Endothelial cell of umbilical vein (primary cell): ENCODE measurements at regions not wholly inside any gene's neighbourhood (a gene's known extent, or its start where the extent isn't known, plus 50 kb on each side); places are given as distances from the start of the nearest gene placed in this dataset.

Experiments used
- BruUV-seq: library from RNA; stranded (reverse); fragments of 400-500 nt; replicated peaks from 2 replicates; lab custom pipeline; 2021; lab: Mats Ljungman, UMichigan
- CTCF ChIA-PET: fragments of 300-600, 350-600 bp; sonication (Branson Sonifier 250); formaldehyde crosslinking; loops from one replicate; lab custom pipeline; 2021; ENCODE audit warnings: antibody characterized with exemption, inconsistent platforms; lab: Charles Lee
- POLR2A ChIA-PET: fragments of 300-600, 350-600 bp; sonication (Branson Sonifier 250); formaldehyde crosslinking; loops from one replicate; lab custom pipeline; 2021; ENCODE audit warnings: antibody characterized with exemption, inconsistent platforms; lab: Charles Lee
- DNase-seq: peaks from one replicate; pipeline ENCODE4 v3.0.0-alpha.2; 2011; ENCODE audit warnings: low read depth, low spot score
- FAIRE-seq: peaks from 2 replicates; lab custom pipeline; 2011; peaks lifted over from hg19 to GRCh38; lab: Jason Lieb, UNC
- H2AFZ ChIP-seq: 2 replicates; pipeline ENCODE4 v1.6.0; 2012; ENCODE audit warnings: low read depth, low read length, control low read depth, inconsistent platforms
- H3K27ac ChIP-seq: 2 replicates; pipeline ENCODE4 v1.5.1; 2011; ENCODE audit warnings: low read depth, mild to moderate bottlenecking, control low read depth, low read length, moderate library complexity; ENCODE audit not compliant: insufficient read depth
- H3K27me3 ChIP-seq, 2 experiments: 2 replicates each; pipeline versions ENCODE4 v1.6.0 to v1.6.1; 2011; ENCODE audit warnings: low read length in 2 of 2, mixed read lengths in 1 of 2; ENCODE audit not compliant: control insufficient read depth in 2 of 2, insufficient read depth in 2 of 2
- H3K36me3 ChIP-seq, 2 experiments: 2 replicates in 1 of 2; 3 replicates in 1 of 2; pipeline ENCODE4 v1.5.1; 2011; ENCODE audit warnings: low read length in 2 of 2, mild to moderate bottlenecking in 1 of 2, moderate library complexity in 1 of 2; ENCODE audit not compliant: control insufficient read depth in 2 of 2, insufficient read depth in 2 of 2; ENCODE audit errors: extremely low read depth in 1 of 2
- H3K4me1 ChIP-seq: 3 replicates; pipeline ENCODE4 v1.5.1; 2011; ENCODE audit warnings: mild to moderate bottlenecking, low read length; ENCODE audit not compliant: control insufficient read depth, insufficient read depth; ENCODE audit errors: extremely low read depth
- H3K4me2 ChIP-seq: 2 replicates; pipeline ENCODE4 v1.6.1; 2011; ENCODE audit warnings: low read length, control low read depth, mixed read lengths; ENCODE audit not compliant: insufficient read depth
- H3K4me3 ChIP-seq, 3 experiments: fragments of 200-600 bp in 1 of 3; sonication (generic), shearing (Covaris generic) in 1 of 3; replicated peaks in 1 of 3; 2 replicates each; pipeline ENCODE4 v1.5.1; 2011 to 2016; ENCODE audit warnings: control low read depth in 3 of 3, low read length in 3 of 3, mild to moderate bottlenecking in 2 of 3, inconsistent platforms in 1 of 3, low read depth in 1 of 3, moderate library complexity in 1 of 3; ENCODE audit not compliant: insufficient read depth in 1 of 3
- H3K79me2 ChIP-seq: 2 replicates; pipeline ENCODE4 v1.6.0; 2012; ENCODE audit warnings: low read length, inconsistent platforms; ENCODE audit not compliant: control insufficient read depth, insufficient read depth
- H3K9ac ChIP-seq: replicated peaks from 2 replicates; pipeline ENCODE3; 2011; ENCODE audit warnings: low read length, control low read depth; ENCODE audit not compliant: insufficient read depth; ENCODE audit errors: extremely low read depth
- H3K9me1 ChIP-seq: replicated peaks from 3 replicates; pipeline ENCODE4 v1.6.0; 2011; ENCODE audit warnings: mild to moderate bottlenecking, low read length; ENCODE audit not compliant: control insufficient read depth, insufficient read depth; ENCODE audit errors: extremely low read depth
- H3K9me3 ChIP-seq: replicated peaks from 2 replicates; pipeline ENCODE4 v1.5.1; 2012; ENCODE audit warnings: low read length, inconsistent platforms; ENCODE audit not compliant: control insufficient read depth, insufficient read depth
- H4K20me1 ChIP-seq: replicated peaks from 2 replicates; pipeline ENCODE3; 2011; ENCODE audit warnings: mild to moderate bottlenecking, low read length; ENCODE audit not compliant: control insufficient read depth, insufficient read depth; ENCODE audit errors: extremely low read depth
- CTCF ChIP-seq, 2 donors: IDR thresholded peaks; 1 replicate in 1 of 2; 2 replicates in 1 of 2; pipeline ENCODE4 v1.5.1; 2011; ENCODE audit warnings: low read length in 2 of 2, mild to moderate bottlenecking in 2 of 2, moderate library complexity in 2 of 2, control low read depth in 1 of 2, inconsistent platforms in 1 of 2, low read depth in 1 of 2; ENCODE audit not compliant: insufficient read depth in 1 of 2; ENCODE audit errors: extremely low read depth in 1 of 2
- EZH2 ChIP-seq: IDR thresholded peaks from 2 replicates; pipeline ENCODE4 v1.6.1; 2012; ENCODE audit warnings: borderline replicate concordance, low read depth, mild to moderate bottlenecking, moderate library complexity, low read length, inconsistent platforms; ENCODE audit not compliant: severe bottlenecking
- FOS ChIP-seq: IDR thresholded peaks from 2 replicates; pipeline ENCODE4 v1.6.1; 2011; ENCODE audit warnings: mild to moderate bottlenecking, low read length, moderate library complexity, borderline replicate concordance; ENCODE audit not compliant: insufficient read depth
- GATA2 ChIP-seq: IDR thresholded peaks from 2 replicates; pipeline ENCODE4 v1.7.0; 2011; ENCODE audit warnings: low read depth, mild to moderate bottlenecking, moderate library complexity, mixed read lengths, low read length; ENCODE audit not compliant: insufficient read length, insufficient read depth
- JUN ChIP-seq: IDR thresholded peaks from 2 replicates; pipeline ENCODE4 v1.6.1; 2011; ENCODE audit warnings: borderline replicate concordance, low read depth; ENCODE audit not compliant: insufficient read length, insufficient read depth
- MAX ChIP-seq: IDR thresholded peaks from 2 replicates; pipeline ENCODE4 v1.6.1; 2011; ENCODE audit not compliant: insufficient read depth, insufficient read length
- MYC ChIP-seq: IDR thresholded peaks from one replicate; pipeline ENCODE4 v1.6.1; 2011; ENCODE audit warnings: mild to moderate bottlenecking, low read depth, low read length
- POLR2A ChIP-seq: IDR thresholded peaks from 2 replicates; pipeline ENCODE4 v1.6.1; 2012; ENCODE audit warnings: low read depth, mild to moderate bottlenecking, control low read depth, low read length
- POLR2AphosphoS5 ChIP-seq: IDR thresholded peaks from 2 replicates; pipeline ENCODE4 v1.6.1; 2012; ENCODE audit warnings: low read depth, mild to moderate bottlenecking, control low read depth, low read length, moderate library complexity; ENCODE audit not compliant: insufficient read depth
- dilution Hi-C: fragments of 300-500 bp; cut with MboI; formaldehyde crosslinking; loops from one replicate; pipeline ENCODE4 v1.15.0; 2019; ENCODE audit warnings: low sequenced_read_pairs; ENCODE audit not compliant: extremely low pct_ligation_motif_present
- intact Hi-C: fragments of 100-400 bp; cut with micrococcal nuclease; formaldehyde crosslinking; loops from one replicate; pipeline ENCODE4 v1.10.0; 2022

GRCh38 chrX:9135901-9136510 lies 102.1 kb upstream of the FAM9B start:
- intact Hi-C loops, result no loop called here
- Histone ChIP-seq H3K4me1 (no peaks in the 10 kb centered on the region), H3K9me1 (no peaks in the 10 kb centered on the region), H3K27ac (no peak overlapping the region), H3K4me3 (no peak overlapping the region), H3K4me2 (no peak overlapping the region), H3K79me2 (no peaks in the 10 kb centered on the region), H3K36me3 (no peaks in the 10 kb centered on the region), H4K20me1 (no peaks in the 10 kb centered on the region), H2AFZ (no peak overlapping the region), H3K9me3 (no peaks in the 10 kb centered on the region), H3K27me3 (no peaks in the 10 kb centered on the region), H3K9ac (no peak overlapping the region)
- dilution Hi-C loops, result no loop called here
- FAIRE-seq (no peak), DNase-seq (no peak)
- no TSS peak for BruUV-seq
- CTCF ChIA-PET, result interaction anchor here (0.7 to 1.3 kb wide), 2 partner anchors 19 to 57 kb away, joined by 3 read pairs; no protein-coding TSS in a partner anchor
- POLR2A ChIA-PET, result no interaction called here
- no peak for TF ChIP-seq POLR2A
- TF ChIP-seq POLR2AphosphoS5, result no peak
- TF ChIP-seq CTCF (IDR thresholded peaks at IDR 0.05; ENCODE audit: extremely low read depth in 1 of 2, insufficient read depth in 1 of 2, low read depth in 1 of 2, low read length in 2 of 2), result no peak
- TF ChIP-seq FOS, result no peak

GRCh38 chrX:9137152-9137551 lies 103.2 kb upstream of the FAM9B start:
- Histone ChIP-seq H3K27ac (no peak overlapping the region), H3K4me1 (no peaks in the 10 kb centered on the region), H3K79me2 (no peaks in the 10 kb centered on the region), H3K27me3 (no peaks in the 10 kb centered on the region), H3K9me3 (no peaks in the 10 kb centered on the region), H3K9me1 (no peaks in the 10 kb centered on the region), H3K4me3 (no peak overlapping the region), H2AFZ (no peak overlapping the region), H3K4me2 (no peak overlapping the region), H3K9ac (no peak overlapping the region), H3K36me3 (no peaks in the 10 kb centered on the region), H4K20me1 (no peaks in the 10 kb centered on the region)
- TF ChIP-seq FOS (no peak), POLR2A (no peak), JUN (no peak), GATA2 (no peak), EZH2 (no peak), MAX (no peak), CTCF (IDR thresholded peaks at IDR 0.05; ENCODE audit: extremely low read depth in 1 of 2, insufficient read depth in 1 of 2, low read depth in 1 of 2, low read length in 2 of 2) (no peak), POLR2AphosphoS5 (no peak), MYC (no peak)
- ChIA-PET POLR2A (no interaction called here), CTCF (no interaction called here)
- intact Hi-C loops, result no loop called here
- dilution Hi-C loops, result no loop called here
- FAIRE-seq (no peak), DNase-seq (no peak)
- no TSS peak for BruUV-seq
